GM19193 (cell line): ENCODE measurements at regions not wholly inside any gene's neighbourhood (a gene's known extent, or its start where the extent isn't known, plus 50 kb on each side); places are given as distances from the start of the nearest gene placed in this dataset.

Source experiments
- POLR2A ChIP-seq: IDR thresholded peaks from 4 replicates; pipeline ENCODE4 v1.6.1; 2011; ENCODE audit not compliant: insufficient read depth, insufficient read length; ENCODE audit errors: extremely low read depth

DNA sequence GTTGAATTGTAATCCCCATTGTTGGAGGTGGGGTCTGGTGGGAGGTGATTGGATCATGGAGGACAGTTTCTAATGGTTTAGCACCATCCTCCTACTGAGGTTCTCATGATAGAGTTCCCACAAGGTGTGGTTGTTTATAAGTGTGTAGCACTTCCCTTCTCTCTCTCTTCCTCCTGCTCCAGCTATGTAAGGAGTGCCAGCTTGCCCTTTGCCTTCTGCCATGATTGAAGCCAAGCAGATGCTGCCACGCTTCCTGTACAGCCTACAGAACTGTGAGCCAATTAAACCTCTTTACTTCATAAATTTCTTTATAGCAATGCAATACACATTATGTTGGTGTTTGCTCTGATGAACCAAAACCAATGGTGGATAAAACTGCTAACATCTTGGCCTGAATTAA, 238.2 kb downstream of the EFNB2 start:
- no peak for TF ChIP-seq POLR2A

DNA sequence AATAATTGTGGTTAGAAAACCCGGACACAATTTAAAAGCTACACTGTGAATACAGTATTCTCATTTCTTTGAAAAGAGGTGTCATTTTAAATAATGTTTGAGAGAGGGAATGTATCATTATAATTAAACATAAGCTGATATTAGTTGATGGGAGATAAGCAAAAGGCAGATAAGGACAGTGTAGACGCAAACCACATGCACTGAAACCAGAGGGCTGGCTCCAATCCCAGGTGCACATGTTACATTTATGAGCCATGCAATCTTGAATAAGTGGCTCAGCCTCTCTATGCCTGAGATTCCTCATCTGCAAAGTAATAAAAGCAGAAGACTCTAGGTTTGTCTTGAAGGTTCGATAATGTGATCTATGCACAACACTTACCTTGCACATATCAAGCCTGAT, 238.7 kb downstream of the EFNB2 start:
- no peak for TF ChIP-seq POLR2A

DNA sequence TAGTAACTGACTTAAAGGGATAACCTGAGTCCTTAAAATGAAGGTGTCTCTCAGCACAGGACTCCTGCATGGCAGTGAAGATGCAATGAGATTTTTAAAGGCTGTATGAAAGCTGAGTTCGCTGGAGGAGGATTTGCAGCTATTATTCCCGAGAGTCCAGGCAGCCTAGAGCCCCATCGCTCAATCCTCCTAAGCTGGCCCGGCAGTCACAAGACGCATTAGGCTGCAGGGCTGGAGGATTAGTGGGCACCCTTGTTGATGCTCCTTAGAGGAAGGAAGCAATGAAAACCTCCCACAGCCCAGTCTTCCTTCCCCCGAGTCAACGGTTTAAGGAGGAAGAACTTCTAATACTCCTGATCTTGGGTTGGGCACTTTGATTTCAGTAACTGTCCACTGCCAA, 239.5 kb downstream of the EFNB2 start:
- TF ChIP-seq POLR2A: no peak

DNA sequence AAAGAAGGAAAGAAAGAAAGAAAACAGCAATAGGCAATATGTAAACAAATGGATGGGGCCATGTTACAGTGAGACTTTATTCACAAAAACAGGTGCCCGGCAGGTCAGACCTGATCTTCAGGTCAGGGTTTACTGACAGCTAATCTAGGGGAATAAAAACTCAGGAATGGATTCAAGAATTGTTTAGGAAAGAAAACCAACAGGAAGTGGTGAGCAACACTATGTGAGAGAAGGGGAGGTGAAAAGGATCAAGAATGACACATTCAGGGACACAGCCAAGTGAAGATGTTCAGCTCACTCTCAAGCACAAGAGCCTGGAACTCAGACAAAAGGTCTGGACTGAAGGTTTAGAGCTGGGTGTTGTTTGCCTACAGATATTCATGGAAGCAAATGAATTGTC, 244.5 kb downstream of the EFNB2 start:
- no peak for TF ChIP-seq POLR2A

DNA sequence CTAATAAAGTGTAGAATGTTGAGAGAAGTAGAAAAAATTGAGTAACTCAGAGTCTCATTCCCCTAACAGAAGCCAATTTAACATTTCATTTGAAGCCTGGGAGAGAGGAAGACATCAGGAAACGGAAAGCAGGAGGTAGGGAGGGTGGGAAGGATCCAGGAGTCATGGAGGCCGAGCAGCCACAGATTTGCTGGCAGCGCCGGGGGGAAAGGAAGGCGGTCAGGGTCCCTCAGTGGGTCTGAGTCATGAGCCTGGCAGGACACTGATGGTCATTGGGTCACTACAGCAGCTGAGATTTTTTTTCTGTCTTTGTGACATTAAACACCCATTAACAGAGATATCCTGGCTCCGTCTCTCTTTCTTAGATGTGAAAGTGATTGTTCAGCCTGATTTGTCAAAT, 248.1 kb downstream of the EFNB2 start:
- no peak for TF ChIP-seq POLR2A

DNA sequence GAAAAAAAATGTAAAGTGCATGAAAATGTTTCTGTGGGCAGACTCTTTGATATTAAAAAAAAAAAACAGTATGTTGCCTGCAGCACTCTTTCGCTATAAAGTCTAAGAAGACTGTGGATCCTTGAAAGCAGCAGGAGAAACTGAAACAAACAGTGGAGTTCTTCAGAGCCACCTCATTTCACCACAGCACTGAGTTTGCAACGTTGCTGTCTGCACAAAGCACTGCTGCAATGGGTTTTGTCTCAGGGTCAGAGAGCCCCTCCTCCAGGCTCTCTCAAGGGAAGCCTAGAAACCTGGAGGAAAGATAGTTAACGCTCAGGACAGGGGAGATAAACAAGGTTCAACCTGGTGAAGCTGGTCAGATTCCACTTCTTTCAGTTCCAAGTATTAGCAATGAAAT, 248.7 kb downstream of the EFNB2 start:
- no peak for TF ChIP-seq POLR2A

DNA sequence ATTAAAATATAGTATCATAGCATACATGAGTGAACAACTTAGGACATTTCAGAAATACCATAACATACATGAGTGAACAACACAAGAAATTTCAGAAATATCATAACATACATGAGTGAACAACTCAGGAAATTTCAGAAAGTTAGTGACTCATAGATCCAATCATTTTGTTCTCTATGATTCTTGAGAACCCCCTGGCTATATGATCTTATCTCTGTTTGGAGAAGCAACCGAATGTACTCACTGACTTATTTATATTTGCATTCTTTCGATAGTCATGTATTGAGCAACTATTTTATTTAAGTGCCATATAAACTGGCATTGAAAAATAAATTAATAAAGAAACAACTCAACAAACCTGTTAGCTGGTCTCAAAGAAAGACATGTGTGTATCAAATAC, 251.1 kb downstream of the EFNB2 start:
- no peak for TF ChIP-seq POLR2A

DNA sequence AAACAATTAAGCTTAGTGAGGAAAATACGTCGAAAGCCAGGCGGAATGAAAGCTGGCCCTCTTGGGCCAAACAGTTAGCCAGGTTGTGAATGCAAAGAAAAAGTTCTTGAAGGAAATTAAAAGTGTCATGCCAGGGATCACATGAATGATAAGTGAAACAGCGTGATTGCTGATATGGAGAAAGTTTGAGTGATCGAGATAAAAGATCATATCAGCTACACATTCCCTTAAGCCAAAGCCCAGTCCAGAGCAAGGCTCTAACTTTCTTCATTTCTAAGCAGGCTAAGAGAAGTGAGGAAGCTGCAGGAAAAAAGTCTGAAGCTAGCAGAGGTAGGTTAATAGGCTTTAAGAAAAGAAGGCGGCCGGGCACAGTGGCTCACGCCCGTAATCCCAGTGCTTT, 254.0 kb downstream of the EFNB2 start:
- no peak for TF ChIP-seq POLR2A

DNA sequence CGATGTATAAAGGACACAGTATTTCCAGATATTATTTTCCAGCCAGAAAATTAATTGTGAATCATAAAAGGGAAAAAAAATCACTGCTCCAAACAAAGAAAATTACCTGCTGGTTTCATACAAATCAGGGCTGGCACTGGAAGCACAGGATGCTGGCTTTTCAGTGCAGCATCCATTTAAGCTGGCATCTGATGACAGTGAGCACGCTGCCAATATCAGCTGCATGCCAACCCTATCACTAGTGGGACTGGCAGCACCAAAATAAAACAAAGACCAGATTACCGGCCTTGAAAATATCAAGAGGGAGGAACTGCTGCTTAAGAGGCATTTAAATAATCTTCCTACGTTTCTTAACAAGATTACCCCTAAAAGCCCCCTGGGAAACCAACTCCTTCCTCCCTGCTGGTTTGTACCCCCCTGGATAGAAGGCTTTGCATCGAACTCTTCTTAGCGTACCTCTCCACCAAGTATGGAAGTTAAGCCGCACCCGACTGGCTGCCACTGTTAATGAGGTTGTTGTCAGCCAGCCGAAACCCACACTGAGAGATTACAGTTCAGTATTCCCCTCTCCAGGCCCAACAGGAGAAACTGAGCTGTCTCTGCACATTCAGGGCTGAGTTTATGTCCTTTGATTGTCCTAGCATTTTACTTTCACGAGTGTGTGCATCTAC, 257.8 kb downstream of the EFNB2 start:
- TF ChIP-seq POLR2A: no peak

DNA sequence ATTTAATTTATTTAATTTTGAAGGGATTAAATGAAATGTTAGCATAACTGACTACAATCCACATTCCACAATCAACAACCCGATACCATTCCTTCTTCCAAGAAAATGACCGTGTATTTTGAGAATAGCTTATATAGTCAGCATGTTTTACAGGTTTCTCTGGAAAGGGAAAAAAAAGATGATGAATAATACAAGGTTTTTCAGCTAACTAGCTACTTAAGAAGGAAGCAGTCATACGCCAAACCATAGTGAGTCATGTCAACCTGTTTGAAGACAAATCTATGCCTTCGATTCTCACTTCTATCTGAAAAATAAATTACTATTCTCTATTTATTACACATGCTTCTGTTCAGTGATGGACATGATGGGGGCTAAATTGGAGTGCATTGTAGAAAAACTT, 258.6 kb downstream of the EFNB2 start:
- TF ChIP-seq POLR2A: no peak

DNA sequence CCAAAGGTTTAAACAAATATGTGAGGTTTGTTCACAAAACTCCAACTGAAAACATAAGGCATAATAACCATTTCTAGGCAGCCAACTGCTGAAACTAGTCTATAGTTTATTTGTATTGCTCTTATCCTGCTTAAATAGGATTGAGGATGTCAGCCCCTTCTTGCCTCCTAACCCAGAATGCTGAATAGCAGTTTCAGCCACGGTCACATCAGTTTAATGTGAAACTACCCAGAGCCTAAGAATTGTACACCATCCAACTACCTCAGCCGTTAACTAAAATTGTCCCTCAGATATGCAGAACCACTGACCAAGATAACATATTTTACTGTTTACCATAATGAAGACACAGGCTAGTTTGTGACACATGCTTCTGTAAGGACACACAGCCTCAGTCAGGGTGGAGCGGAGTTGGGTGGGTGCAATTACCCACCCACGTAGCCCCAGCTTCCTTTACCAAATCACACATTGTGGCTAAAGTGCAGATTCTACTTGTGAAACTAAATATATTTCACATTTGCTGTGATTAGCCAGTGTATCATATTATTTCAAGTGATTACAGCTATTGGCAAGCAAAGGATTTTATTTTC, 259.9 kb downstream of the EFNB2 start:
- no peak for TF ChIP-seq POLR2A

DNA sequence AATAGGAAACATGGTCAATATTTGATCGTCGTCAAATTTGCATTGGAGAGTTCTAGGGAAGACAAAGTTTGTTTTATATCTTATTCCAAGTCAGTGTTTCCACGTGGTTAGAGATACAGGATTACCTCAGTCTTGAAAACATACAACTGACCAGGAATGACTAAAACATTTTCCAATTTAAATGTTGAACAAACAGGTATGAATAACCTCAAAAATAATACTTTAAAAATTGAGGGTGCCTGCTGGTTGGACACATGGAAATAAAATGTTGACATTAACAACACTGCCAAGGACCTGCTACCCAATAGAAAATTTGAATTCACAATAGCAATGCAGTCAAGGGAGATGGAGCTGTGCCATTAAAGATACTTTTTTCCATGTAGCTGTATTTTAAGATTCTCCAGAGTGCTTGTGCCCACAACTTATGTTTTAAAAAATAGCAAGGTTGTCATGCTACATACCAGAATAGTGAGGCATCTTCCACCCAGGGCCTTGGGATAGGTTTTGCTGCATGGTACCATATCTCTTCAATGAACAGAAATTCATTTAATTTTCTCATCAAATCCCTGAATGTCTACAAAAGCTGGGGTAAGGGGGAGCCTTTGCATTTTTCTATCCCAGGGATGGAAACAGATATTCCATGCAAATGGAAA, 260.8 kb downstream of the EFNB2 start:
- TF ChIP-seq POLR2A: no peak

DNA sequence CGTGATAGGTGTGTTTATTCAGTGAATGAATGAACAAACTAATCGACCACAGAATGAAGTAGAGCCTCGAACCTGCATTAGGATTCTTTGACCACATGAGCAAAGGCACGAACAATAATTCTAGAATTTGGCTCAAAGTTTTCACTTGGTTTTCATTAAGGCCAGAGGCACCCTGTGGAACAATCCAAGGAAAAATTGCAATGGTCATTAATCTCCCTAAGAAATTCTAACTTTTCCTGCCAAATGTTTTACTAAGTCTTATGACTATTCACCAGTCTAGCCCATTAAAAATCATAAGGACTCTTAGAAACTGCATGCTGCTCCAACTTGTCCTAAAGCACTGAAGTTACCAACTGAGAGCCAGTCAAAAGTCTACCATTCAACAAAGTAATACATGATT, 271.7 kb downstream of the EFNB2 start:
- TF ChIP-seq POLR2A: no peak

DNA sequence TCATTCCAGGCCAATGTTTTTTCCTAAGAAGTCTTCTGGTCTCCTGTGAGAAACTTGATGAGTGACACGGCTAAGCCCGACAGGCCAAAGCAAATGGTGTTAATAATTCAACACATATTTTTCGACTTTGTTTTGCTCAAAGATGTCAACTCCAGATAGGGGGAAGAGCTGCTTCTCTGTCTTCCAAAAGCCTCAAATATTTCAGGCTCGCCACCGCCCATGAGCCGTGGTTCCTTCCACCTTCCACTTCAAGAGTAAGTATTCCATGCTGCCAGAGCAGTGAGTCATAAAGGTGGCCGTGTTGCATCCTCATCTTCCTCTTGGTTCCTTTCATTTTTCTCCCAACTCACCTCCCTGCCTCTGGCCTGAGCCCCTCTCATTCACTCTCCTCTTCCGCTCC, 272.6 kb downstream of the EFNB2 start:
- TF ChIP-seq POLR2A: no peak

DNA sequence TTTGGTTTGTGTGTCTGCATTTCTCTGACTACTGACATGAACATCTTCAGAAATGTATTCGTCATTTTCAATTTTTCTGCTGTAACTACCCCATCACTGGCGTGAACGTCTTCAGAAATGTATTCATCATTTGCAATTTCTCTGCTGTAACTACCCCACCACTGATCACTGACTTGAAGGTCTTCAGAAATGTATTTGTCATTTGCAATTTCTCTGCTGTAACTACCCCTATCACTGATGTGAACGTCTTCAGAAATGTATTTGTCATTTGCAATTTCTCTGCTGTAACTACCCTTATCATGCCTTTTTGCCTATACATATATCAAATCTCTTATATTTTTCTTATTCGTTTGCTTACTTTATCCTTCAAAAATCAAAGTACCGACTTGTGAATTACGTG, 274.0 kb downstream of the EFNB2 start:
- no peak for TF ChIP-seq POLR2A

DNA sequence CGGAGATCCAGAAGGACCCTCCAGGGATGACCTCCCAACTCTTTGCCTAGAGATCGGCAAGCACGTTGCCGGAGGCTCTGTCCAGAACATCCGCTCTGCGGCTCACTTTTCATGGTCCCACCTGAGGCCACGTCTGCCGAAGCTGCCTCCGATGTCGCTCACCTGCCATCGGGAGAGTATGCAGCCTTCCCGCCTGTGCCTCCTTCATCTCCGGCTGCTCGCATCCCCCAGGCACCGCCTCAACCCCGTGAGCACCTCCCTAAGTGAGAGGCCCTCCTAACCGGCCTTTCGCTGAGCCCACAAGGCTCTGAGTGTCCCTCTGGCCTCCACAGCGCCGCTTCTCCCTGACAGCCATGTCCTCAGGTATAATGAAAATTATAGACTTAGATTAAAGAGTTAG, 275.1 kb downstream of the EFNB2 start:
- TF ChIP-seq POLR2A: no peak

DNA sequence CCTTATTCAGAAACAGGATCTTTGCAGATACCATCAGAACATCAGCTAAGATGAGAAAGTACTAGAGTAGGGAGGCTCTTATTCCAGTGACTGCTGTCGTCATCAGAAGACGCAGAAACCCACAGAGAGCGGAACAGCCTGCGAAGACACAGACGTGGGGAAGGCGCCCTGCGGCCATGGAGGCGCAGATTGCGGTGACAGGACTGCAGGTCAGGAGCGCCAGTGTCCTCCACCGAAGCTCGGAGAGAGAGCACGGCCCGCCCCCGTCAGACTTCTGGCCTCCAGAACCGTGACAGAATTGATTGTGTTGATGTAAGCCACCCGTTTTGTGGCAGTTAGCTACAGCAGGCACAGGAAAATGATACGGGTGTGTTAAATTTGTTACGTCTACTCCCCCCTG, 275.5 kb downstream of the EFNB2 start:
- no peak for TF ChIP-seq POLR2A

DNA sequence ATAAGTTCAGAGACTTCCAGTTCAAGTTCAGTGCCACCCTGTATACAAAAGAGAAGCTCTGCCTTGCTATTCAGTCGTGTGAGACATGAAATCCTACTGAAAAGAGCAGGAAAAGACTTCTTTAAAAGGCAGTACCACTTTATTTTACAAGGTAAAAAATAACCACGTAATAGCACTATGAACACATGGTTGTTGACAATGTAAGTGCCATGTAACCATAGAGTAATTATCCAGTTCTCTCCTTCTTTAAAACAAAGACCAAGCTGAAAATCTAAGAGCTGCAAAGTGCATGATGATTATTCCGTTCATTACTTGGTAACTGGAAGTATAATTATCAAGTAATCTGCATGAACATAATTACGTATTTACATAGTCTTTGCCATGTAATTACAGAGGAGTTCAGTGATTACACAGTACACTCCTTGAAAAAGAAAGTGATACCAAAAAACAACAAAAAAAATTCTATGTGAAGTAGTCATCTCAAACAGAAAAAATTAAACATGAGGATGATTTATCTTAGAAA, 288.7 kb downstream of the EFNB2 start:
- no peak for TF ChIP-seq POLR2A
